ENCODE measurements at regions not wholly inside any gene's neighbourhood (a gene's known extent, or its start where the extent isn't known, plus 50 kb on each side); places are given as distances from the start of the nearest gene placed in this dataset.

DNA sequence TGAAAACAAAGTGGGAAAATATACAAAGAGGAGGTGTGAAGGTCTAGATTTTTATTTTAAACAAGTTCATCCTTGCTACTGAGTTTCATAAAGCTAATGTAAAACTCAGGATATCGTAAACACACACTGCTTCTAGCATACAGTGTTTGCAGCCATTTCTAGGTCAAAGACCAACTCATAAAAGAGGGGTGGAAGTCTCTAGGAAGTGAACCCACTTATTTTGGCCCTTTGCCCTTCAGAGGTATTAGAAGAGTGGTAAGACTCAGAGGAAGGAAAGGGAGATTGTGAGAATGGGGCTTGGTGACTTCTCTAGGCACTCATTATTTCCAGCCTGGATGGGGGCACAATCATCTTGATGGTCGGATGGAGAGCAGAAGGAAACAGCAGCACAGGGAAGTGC, 91.2 kb downstream of the TNFSF18 start:
- no peak for DNase-seq

DNA sequence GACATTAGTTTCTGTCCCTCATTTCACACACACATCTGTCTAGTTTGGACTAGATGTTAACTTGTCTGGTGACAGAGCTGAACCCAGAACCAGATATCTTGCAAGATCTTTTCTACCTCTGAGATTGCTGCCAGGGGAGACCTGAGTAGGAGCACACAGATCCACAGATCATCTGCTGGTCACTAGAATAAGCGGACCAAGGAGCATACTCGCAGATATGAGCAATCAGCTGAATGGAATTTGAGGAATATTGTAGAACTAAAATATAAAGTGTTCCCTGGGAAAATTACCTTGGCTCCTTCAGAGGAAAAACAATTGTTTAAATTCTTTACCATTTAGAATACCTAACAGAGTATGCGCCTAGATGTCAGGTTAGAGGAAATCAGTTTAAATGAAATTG, 90.7 kb downstream of the TNFSF18 start:
- DNase-seq: no peak

DNA sequence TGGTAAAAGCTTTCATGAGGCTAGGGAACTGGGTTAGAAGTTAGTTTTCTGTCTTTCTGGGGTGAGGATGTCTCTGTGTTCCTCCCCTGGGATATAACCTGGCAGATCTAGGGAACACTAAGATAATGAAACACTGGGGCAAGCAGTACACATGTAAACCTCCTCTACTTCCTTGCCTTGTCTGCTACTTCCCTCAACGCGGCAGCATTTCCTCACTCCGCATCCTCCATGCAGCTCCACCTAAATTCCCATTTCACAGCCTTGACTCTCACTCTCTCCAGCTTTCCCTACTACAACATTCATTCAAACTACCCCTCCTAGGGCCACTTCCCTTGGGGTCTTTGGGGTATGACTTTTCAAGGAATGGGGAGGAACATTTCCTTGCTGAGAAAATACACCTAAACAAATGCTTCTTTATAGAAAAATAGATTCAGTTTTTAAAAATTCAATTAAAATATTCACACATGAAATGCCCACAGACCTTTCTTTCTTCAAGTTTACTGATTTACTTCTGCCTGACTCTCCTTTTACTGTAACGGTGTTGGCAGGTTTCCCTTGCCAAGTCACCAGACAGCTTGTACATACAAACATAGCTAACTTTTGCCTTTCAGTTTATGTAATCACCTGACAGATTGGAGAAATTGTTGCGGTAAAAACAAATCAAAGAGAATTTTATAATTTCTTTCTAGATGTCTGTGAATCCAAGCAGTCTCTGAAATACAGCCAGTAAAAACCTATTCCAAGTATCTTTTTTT, 90.1 kb downstream of the TNFSF18 start:
- DNase-seq: no peak

DNA sequence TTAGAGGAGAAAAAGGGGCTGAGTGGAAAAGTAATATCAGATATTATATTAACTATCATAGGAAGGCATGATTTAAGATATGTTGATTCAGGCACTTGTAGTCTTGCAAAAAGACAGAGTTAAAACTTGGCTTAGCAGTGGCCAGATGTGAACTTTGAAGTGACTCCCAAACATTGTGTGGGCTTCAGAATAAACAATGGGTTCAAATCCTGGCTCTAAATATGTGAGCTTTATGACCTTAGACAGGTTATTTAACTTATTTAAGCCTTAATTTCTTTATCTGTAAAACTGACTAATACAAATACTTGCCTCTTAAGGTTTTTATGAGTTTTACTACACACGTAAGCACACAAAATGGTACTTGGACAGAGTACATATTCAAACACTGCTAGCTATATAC, 85.9 kb downstream of the TNFSF18 start:
- DNase-seq: no peak

DNA sequence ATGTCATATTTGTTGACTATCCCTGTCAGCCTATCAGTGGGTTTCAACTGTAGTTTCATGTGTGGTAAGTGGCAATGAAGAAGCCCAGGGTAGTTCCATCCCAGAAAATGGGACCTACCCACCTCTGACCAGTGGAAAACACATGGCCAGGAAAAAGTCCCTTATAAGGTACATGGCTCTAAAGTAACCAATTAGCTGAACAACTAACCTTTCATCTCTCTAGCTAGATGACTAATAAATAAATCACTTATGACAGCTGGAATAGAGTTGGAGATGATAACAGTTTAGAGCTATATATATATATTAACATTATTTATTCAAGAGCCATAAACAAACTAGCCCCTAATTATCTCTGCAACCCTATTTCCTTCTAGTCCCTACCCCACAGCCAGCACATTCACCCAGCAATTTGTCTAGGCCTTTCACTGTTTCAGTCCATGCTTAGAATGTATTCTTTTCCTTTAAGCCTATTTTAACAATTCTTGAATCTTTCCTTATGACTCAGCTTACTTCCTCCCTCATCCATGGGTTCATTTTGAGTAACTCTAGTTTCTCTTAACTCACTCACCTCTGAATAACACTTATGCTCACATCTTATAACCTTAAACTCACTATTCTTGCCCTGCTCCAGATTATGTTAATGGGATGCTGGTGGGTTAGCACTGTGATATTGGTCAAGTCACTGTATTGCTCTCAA, 83.7 kb downstream of the TNFSF18 start:
- no peak for DNase-seq

DNA sequence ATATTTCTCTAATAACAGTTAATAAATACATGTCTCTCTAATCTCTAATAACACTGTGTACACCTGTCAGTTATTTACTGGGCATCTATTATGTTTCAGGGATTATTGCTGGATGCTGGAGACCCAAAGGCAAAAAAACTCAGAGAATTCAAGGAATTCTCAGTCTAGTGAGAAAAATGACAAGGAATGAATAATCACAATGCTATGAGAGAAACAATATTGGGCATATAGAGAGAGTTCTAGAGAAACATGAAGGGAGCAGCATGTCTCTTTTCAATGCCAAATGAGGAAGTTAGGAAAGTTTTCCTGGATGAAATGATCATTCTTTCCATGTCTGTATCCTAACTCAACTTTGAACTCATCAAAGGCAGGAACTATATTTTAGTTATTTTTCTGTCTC, 82.8 kb downstream of the TNFSF18 start:
- DNase-seq: no peak

DNA sequence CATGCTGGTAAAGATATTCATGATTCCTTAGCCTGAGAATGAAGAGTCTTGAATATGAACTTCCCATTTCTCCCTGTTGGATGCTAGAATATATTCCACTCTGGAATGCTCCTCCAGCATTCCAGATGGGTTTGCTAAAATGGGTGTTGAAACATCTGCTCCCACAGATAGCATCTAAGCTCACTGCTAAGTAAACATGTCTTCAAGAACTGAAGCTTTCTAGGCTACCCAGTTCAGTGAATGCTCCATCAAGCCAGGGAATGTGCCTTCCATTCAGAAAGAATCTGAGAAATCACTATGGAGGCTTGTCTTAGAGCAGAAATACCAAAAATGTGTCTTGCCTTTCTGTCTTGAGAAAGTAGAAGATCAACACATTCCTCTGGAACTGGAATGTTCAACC, 81.1 kb downstream of the TNFSF18 start:
- DNase-seq: no peak

DNA sequence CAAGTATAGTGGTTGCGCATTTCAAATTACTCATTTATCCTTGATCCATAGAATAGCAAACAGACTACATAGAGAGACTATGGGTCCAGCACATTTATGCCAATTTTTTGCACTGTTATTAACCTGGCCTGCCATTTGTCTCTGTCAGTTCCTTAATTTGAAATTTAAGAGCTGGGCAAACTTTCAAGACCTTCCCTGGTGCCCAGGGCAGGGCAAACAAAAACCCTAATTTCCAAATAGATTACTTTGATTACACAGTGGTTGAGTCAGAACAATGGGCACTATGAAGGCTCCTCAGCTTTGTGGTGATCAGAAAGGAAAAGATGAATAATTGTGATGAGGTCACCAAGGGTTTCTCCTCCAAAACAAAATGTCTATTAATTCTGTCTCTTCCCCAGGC, 80.6 kb downstream of the TNFSF18 start:
- DNase-seq: no peak

DNA sequence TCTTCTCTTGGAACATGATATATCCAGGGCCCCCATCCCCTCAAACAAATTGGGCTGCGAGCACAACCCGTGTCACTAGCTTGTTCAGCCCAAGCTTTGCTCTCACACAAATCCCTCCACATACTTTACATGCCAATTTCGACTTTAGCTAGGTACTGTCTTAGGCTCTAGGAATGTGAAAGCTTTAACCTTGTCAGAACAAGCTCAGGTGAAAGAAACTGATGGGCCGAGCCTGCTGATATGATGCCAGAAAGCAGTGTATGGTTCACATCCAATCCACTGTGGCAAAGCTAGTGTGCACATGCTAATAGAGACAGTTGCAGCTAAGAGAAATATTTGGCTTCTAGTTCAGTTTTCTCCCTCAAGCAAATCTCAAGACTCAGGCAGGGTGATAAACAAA, 79.5 kb downstream of the TNFSF18 start:
- no peak for DNase-seq

DNA sequence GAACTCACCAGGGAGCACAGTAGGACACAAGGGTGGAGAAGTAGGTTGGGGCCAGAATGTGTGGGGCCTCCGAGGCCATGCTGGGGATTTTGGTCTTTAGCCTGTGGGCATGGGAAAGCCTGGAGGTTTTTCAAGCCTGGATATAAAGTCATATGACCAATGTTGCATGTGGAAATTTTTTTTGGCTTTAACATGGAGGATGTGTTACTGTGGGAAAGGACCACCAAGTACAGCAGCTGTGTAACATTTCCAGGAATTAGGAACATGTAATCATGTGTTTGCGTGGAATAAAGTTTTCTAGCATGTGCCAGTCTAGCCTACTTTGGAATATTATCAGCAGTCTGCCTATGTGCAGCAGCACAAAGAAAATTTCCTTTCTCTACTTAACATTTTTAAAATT, 78.5 kb downstream of the TNFSF18 start:
- DNase-seq: no peak

DNA sequence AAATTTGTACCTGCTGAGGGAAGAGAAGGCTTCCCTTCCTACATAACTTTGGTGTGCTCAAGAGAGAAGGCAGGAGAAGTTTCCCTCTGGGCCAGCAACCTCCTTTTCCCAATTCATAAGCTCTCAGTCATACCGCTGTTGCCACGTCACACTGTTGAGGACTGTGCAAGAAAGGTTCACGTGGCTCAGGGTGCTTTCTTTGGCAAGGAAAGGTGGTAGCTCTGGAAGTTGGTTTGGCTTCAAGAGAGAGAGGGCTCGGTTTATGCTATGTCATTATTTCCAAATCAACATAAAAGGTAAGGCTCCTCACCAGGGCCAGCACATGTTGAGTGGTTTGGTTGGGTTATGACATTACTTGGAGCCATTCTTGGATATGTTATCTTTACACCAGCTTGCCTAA, 77.3 kb downstream of the TNFSF18 start:
- DNase-seq: no peak

DNA sequence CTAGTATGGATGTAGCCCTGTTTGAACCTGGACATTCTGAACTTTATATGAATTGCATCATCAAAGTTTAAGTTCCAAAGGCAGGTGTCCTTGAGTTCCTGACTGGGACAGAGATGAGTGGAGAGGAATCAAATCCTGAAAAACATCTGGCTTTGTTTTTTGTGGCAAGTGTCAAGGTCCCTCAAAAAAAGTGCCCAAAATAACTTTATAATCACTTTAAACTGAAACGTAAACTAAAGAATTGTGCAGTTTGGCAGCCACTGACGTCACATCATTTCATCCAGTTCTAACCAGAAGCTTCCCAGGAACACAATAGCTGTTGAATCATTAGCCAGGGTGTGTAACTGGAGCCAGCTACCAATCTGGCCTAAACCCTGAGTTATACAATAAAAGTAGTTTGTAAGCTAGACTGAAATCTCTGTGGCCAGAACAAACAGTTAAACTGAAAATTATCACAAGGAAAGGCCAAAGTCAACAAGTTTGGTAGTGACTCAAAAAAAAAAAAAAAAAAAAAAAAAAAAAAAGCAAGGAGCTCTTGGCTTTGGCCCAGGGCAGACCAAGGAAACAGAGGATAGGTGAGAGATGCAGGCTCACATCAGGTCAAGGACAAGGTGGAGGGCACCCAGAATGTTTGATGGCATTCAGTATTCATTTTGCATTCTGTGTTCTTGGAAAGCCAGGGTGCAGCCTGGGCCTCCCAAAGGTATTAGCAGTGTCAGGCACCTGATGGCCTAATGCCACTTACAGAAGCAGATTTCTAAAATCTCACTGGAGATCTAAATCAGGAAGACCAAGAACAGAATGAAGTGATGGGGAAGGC, 74.3 kb downstream of the TNFSF18 start:
- DNase-seq: no peak

DNA sequence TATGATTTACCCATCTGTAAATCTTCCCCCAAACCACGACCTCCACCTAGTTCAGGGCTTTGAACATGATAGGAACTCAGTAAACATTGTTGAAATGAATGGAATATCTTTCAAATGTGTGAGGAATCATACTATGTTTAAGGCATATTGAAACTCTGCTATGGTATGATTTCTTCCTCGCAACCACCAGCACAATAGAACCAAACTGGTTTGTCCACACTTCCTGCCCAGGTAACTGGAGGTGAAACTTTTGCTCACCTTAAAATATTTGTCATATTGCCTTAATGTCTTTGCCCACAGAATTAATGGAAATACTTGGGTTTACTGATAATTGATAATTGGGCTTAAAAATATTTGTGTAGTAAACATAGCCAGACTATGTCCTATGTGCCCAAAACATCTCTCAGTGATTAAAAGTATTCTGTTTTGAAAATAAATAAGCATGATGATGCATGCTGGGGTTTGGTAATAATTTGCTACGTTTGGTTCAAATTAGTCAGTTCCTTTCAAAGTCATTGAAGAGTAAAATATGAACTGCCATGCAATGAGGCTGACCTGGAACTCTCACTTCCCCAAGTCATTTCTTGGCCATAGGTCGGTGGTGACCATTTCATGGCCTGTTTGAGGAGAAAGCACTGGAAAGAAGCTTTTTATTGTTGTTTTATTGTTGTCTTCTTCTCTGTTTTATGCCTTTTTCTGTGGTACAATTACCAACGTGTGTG, 73.3 kb downstream of the TNFSF18 start:
- no peak for DNase-seq

DNA sequence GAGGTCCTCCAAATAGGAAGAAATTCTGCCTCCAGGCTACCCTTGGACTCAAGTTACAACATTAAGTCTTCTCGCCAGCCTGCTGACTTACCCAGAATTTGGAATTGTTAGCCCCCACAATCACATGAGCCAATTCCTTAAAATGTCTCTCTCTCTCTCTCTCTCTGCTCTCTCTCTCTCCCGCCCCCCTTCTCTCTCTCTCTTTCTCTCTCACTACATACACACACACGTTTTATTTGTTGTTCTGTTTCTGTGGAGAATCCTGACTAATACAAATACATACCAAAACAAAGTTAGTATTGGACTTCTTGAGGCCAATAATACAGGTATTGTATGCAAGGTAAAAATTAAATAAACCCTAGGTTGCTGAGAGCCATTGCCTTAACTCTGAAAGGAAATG, 72.1 kb downstream of the TNFSF18 start:
- DNase-seq: no peak

DNA sequence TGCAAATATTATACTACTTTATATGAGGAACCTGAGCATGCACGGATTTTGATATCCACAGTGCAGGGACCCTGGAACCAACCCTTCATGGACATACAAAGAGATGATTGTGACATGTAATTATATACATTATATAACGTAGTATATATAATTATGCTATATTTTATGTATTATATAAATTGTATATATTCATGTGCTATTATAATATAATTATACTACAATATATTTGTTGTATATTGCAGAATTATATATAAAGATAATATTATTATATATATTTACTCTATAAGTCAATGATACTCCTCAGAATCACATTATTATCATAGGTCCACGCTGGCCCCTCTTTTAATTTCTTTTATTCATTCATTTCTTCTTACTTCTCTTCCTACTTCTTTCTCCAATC, 70.9 kb downstream of the TNFSF18 start:
- DNase-seq: no peak

DNA sequence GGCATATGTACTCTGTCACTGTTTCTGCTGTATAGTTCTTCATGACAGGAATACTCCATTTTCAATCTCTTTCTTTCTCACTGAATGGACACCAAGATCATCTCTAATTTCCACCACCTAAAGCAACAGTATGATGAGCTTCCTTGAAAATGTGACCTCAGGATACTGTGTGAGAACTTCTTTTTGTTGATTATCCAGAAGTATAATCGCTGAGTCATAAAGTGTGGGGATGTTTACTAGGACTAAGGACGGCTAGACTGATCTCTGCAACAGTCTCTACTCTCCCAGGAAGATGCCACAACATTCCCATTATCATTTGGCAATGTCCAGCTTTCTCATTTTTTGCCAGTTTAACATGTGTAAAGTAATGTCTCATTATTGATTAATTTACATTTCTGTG, 70.3 kb downstream of the TNFSF18 start:
- no peak for DNase-seq

DNA sequence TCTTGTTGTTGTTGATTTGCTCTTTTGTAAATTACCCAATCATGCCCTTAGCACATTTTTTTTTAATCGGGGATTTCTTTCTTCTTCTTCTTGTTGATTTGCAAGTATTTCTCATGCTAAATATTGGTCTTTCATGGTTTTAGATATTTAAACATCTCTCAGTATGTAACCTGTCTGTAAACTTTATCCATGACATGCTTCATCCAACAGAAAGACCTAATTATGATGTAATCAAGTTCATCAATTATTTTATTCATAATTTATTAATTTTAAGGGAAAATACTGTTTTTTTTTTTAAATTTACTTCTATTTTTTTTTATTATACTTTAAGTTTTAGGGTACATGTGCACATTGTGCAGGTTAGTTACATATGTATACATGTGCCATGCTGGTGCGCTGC, 69.8 kb downstream of the TNFSF18 start:
- no peak for DNase-seq

All from DMS153 (cell line).